Right forelimb (tissue), 1 donor: ENCODE measurements at regions not wholly inside any gene's neighbourhood (a gene's known extent, or its start where the extent isn't known, plus 50 kb on each side); places are given as distances from the start of the nearest gene placed in this dataset.

Experiments used
- DNase-seq: peaks from one replicate; pipeline ENCODE4 v3.0.0-alpha.2; 2018

GRCh38 chr9:135196474-135196873 is 109.0 kb downstream of the OLFM1 start:
- DNase-seq = no peak

GRCh38 chr9:135198144-135198543 is 110.7 kb downstream of the OLFM1 start:
- no peak for DNase-seq

GRCh38 chr9:135198586-135199285 is 111.3 kb downstream of the OLFM1 start:
- no peak for DNase-seq

- no peak for DNase-seq
These were observed 112.0 kb downstream of the OLFM1 start for GRCh38 chr9:135199489-135199888.

GRCh38 chr9:135201711-135202110 is 114.2 kb downstream of the OLFM1 start:
- no peak for DNase-seq

GRCh38 chr9:135204177-135204576 is 116.7 kb downstream of the OLFM1 start:
- DNase-seq = no peak

- no peak for DNase-seq
These were observed 121.7 kb downstream of the OLFM1 start for GRCh38 chr9:135209136-135209535.

- no peak for DNase-seq
These were observed 122.4 kb downstream of the OLFM1 start for GRCh38 chr9:135209852-135210251.

GRCh38 chr9:135210676-135211523 is 123.4 kb downstream of the OLFM1 start:
- DNase-seq = no peak

- DNase-seq = no peak
These were observed 124.0 kb downstream of the OLFM1 start for GRCh38 chr9:135211524-135211890.

GRCh38 chr9:135212961-135213360 is 125.5 kb downstream of the OLFM1 start:
- no peak for DNase-seq

- DNase-seq = no peak
These were observed 126.1 kb downstream of the OLFM1 start for GRCh38 chr9:135213566-135213965.

- DNase-seq = no peak
These were observed 126.7 kb downstream of the OLFM1 start for GRCh38 chr9:135214054-135214640.

GRCh38 chr9:135214706-135215105 is 127.2 kb downstream of the OLFM1 start:
- no peak for DNase-seq

GRCh38 chr9:135215571-135216161 is 128.2 kb downstream of the OLFM1 start:
- peak; percentile 63 for DNase-seq

GRCh38 chr9:135216236-135216635 is 128.8 kb downstream of the OLFM1 start:
- no peak for DNase-seq

- DNase-seq = no peak
These were observed 129.4 kb downstream of the OLFM1 start for GRCh38 chr9:135216791-135217441.

GRCh38 chr9:135217836-135218235 is 130.4 kb downstream of the OLFM1 start:
- no peak for DNase-seq

GRCh38 chr9:135218331-135219225 is 131.1 kb downstream of the OLFM1 start:
- DNase-seq = no peak

GRCh38 chr9:135219676-135220600 is 132.5 kb downstream of the OLFM1 start:
- DNase-seq = no peak
